GM12874 (cell line): ENCODE measurements at regions not wholly inside any gene's neighbourhood (a gene's known extent, or its start where the extent isn't known, plus 50 kb on each side); places are given as distances from the start of the nearest gene placed in this dataset.

Source experiments
- TF ChIP-seq, protein P1 (sequence below): IDR thresholded peaks from 2 replicates; pipeline ENCODE4 v1.5.1; 2011; ENCODE audit warnings: low read depth, mild to moderate bottlenecking, control low read depth, low read length, moderate library complexity; ENCODE audit not compliant: insufficient read depth

DNA sequence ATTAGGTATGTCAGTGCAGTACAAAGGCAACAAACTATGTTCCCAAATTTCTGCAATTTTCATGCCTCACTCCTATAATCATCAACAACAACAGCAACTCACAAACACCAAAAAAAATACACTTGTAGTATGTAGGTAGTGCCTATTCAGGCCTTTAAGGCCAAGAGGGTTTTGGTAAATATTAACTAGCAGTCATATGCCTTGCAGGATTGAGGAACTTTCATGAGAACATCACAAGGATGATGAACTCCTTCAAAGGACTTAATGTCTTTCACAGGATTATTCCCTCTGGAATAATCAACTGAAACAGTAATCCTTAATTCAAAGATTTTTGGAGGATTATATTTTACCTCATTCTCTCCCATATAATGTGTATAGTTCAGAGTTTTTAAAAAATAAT is 293.8 kb downstream of the NOVA1 start:
- TF ChIP-seq, protein P1, sequence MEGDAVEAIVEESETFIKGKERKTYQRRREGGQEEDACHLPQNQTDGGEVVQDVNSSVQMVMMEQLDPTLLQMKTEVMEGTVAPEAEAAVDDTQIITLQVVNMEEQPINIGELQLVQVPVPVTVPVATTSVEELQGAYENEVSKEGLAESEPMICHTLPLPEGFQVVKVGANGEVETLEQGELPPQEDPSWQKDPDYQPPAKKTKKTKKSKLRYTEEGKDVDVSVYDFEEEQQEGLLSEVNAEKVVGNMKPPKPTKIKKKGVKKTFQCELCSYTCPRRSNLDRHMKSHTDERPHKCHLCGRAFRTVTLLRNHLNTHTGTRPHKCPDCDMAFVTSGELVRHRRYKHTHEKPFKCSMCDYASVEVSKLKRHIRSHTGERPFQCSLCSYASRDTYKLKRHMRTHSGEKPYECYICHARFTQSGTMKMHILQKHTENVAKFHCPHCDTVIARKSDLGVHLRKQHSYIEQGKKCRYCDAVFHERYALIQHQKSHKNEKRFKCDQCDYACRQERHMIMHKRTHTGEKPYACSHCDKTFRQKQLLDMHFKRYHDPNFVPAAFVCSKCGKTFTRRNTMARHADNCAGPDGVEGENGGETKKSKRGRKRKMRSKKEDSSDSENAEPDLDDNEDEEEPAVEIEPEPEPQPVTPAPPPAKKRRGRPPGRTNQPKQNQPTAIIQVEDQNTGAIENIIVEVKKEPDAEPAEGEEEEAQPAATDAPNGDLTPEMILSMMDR: no peak

DNA sequence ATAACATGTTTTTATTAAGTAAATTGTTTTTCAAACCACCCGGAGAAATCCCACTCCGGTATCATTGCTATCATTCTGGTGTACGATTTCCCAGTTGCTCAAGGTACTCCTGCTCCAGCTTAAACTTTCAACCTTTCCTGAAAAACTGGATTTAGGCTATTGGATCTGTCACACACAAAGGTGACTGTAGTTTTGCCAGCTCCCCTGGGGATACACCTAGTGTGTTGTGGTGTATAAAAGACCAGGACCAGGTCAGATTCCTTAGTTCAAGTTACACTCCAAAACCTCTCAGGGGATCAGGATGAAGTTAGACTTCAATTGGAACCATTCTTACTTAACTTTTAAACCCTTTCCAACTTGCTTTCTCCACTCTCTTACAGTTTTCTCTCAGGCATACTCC is 303.9 kb downstream of the NOVA1 start:
- TF ChIP-seq, protein P1: no peak

DNA sequence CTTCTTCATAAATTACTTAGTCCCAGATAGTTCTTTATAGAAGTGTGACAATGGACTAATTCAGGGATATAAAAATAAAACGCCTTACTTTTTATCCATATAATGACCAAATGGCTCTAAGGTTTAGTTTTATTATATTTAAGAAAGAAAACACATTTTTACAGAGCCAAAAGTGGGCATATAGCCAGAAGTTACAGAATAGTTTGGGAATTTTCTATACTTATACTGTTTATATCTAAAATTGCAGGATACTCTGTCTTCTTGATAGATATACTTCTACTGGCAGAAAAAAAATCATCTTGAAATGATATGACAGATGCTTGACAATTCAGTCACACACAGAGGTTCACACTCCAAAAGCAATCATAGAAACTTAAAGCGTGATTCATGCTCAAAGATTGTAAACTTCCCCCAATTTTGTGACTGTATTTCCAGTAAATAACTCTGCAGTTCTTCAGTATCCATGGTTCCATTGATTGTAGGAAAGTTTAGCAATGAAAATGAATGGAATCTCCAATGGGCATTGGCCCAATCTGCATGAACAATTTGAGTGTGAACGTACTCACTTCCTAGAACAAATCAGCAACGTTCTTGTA is 307.8 kb downstream of the NOVA1 start:
- TF ChIP-seq, protein P1: no peak

DNA sequence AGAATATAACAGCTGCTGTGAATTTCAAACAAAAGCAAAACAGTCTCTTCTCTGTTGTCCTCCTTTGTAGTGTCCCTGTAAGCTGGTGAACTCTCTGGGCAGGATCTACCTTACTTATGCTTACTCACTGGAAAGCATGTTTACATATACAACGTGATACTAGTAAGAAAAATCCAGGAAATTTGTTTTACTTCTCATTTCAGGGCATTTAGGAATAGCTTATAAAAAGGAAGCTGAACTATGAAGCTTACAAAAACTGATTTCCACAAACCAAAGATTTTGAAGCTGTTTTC is 311.0 kb downstream of the NOVA1 start:
- TF ChIP-seq, protein P1: no peak

DNA sequence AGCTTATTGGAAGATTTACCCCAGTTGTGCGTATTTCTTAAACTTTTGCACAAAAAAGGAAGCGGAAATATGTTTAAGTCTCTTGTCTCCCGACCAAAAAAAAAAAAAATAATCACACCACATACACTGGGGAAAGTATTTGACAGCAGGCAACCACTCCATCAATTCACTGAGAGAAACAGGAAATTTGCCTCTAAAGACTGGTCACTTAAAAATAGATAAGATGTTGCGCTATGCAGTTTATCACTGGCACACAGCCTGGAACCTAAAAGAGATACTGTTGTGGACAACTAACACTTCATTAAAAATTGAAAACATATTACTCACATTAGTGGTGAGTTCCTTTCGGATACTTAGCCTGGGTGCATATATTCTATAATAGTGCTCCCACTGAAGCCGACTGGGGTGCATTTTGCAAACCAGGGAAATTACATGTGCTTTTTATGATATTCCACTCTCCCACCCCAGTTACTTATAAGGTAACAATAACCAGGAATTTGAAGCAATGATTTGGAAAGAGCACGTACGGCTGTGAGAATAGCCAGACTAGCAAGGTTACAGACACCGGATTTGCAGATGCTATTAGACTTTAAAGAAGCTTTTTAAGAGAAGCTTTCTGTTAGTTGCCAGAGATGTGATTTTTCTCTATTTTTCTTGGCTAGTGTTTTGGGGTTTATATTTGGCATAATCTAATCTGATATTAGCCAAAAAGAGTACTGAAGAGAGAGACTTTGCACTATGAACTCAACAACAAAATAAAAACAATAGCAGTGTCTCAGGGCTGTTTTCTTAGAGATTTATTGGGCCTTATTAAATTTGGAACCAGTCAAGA is 311.5 kb downstream of the NOVA1 start:
- TF ChIP-seq, protein P1: no peak

DNA sequence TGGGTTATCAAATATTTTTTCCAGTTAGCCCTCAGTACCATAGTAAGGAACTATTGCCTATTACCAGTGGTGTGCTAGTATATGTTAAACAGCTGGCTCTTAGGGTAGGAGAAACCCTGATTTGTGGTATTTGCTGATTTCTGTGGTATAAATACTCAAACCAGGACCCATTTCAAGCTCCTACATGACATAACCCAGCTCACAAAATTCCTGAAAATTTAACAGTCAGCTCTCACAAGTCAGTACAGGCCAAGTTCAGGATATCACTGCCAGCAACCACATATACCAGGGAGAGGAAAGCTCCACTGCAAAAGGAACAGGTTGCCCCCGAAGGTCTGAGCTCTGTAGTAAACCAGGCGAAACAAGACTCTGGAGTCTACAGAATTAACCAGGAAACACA is 315.3 kb downstream of the NOVA1 start:
- TF ChIP-seq, protein P1: no peak

DNA sequence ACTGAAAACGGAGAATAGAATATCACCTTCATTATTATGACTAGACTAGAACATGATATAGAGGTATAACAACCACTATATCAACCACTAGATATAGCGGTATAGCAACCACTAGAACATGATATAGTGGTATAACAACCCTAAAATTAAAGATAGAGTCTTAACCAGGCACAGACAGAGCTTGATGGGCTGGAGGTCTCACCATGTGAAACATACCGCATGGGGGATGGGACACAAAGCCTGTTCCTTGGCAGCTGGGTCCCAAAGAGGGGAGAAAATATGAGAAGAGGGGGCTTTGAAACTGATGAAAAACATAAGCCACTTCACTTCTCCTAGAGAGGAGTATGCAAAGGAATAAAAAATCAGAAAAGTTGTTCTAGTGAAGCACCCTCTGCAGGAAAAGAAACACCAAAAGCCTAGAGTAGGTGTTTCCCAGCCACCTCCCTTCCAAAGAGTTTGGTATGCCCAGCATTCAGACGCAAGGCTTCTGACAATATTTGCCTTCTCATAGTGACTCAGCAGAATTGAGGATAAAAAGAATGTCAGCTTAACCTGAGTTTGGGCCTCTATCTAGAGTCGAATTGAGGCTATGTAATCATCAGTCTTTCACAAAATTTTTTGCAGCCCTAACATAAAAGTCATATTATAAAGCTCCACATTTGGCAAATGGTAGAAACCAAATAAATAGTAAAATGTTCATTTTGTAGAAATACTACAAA is 316.4 kb downstream of the NOVA1 start:
- TF ChIP-seq, protein P1: no peak
